GM18951 (cell line): ENCODE measurements at regions not wholly inside any gene's neighbourhood (a gene's known extent, or its start where the extent isn't known, plus 50 kb on each side); places are given as distances from the start of the nearest gene placed in this dataset.

Experiments used
- POLR2A ChIP-seq: IDR thresholded peaks from 4 replicates; pipeline ENCODE4 v1.6.1; 2011; ENCODE audit warnings: mild to moderate bottlenecking; ENCODE audit not compliant: insufficient read length, insufficient read depth; ENCODE audit errors: extremely low read depth
- in situ Hi-C: fragments of 300-500 bp; cut with MboI; formaldehyde crosslinking; loops from one replicate; pipeline ENCODE4 v1.12.0; 2022; ENCODE audit warnings: low sequenced_read_pairs, mixed read lengths, inconsistent platforms; ENCODE audit not compliant: unreplicated experiment

- in situ Hi-C loops: no loop called here
- no peak for TF ChIP-seq POLR2A
Observed at GRCh38 chr9:89978185-89978584, 373.4 kb downstream of the GADD45G start.

- TF ChIP-seq POLR2A: no peak
- in situ Hi-C loops: no loop called here
Observed at GRCh38 chr9:89980600-89980999, 375.8 kb downstream of the GADD45G start.

- no peak for TF ChIP-seq POLR2A
- in situ Hi-C loops: no loop called here
Observed at GRCh38 chr9:89982016-89982415, 377.2 kb downstream of the GADD45G start.

GRCh38 chr9:89983411-89983810 is 378.6 kb downstream of the GADD45G start:
- no peak for TF ChIP-seq POLR2A

GRCh38 chr9:89984214-89984613 is 379.4 kb downstream of the GADD45G start:
- TF ChIP-seq POLR2A: no peak
- in situ Hi-C loops: no loop called here

More at GRCh38 chr9:89983411-89983810, 378.6 kb downstream of the GADD45G start:
- in situ Hi-C loops: no loop called here

GRCh38 chr9:89985068-89985467 is 380.3 kb downstream of the GADD45G start:
- in situ Hi-C loops: no loop called here
- no peak for TF ChIP-seq POLR2A

GRCh38 chr9:89986190-89986589 is 381.4 kb downstream of the GADD45G start:
- in situ Hi-C loops: no loop called here
- no peak for TF ChIP-seq POLR2A

GRCh38 chr9:89988458-89988857 is 383.6 kb downstream of the GADD45G start:
- in situ Hi-C loops: no loop called here
- TF ChIP-seq POLR2A: no peak

- in situ Hi-C loops: no loop called here
- no peak for TF ChIP-seq POLR2A
Observed at GRCh38 chr9:89991204-89991790, 386.5 kb downstream of the GADD45G start.

GRCh38 chr9:89992326-89993198 is 387.8 kb downstream of the GADD45G start:
- no peak for TF ChIP-seq POLR2A
- in situ Hi-C loops: no loop called here

GRCh38 chr9:89993678-89994630 is 389.1 kb downstream of the GADD45G start:
- in situ Hi-C loops: no loop called here
- TF ChIP-seq POLR2A: no peak

- in situ Hi-C loops: no loop called here
- TF ChIP-seq POLR2A: no peak
Observed at GRCh38 chr9:89994988-89995613, 390.3 kb downstream of the GADD45G start.

- in situ Hi-C loops: no loop called here
- TF ChIP-seq POLR2A: no peak
Observed at GRCh38 chr9:89996116-89996515, 391.3 kb downstream of the GADD45G start.
